SK-N-SH treated with all-trans-retinoic acid at 6 μM for 48 hours (cell line): ENCODE measurements at regions not wholly inside any gene's neighbourhood (a gene's known extent, or its start where the extent isn't known, plus 50 kb on each side); places are given as distances from the start of the nearest gene placed in this dataset.

Source experiments
- ATAC-seq: fragments of 200-7000 bp; cut with Tn5 transposase; 3 replicates; pipeline ENCODE4 v1.9.1; 2020; ENCODE audit warnings: mild to moderate bottlenecking, moderate library complexity
- ARNTL ChIP-seq: fragments of 450-650 bp; formaldehyde crosslinking; IDR thresholded peaks from 2 replicates; pipeline ENCODE4 v1.5.0; 2020; ENCODE audit warnings: low read depth, mild to moderate bottlenecking, moderate library complexity, borderline replicate concordance
- BACH2 ChIP-seq: fragments of 250-450 bp; sonication (Bioruptor Pico); IDR thresholded peaks from 2 replicates; pipeline ENCODE4 v1.9.0; 2021; ENCODE audit warnings: mild to moderate bottlenecking, borderline replicate concordance
- CSRNP3 ChIP-seq: fragments of 250-450 bp; sonication (Bioruptor Pico); IDR thresholded peaks from 2 replicates; pipeline ENCODE4 v1.5.1; 2021; ENCODE audit warnings: mild to moderate bottlenecking, moderate library complexity
- ESRRG ChIP-seq: fragments of 250-450 bp; sonication (Bioruptor Pico); IDR thresholded peaks from 2 replicates; pipeline ENCODE4 v1.6.1; 2021; ENCODE audit warnings: mild to moderate bottlenecking
- GLIS3 ChIP-seq: fragments of 250-450 bp; sonication (Bioruptor Pico); IDR thresholded peaks from 2 replicates; pipeline ENCODE4 v1.5.0; 2020; ENCODE audit warnings: mild to moderate bottlenecking, moderate library complexity
- ISL1 ChIP-seq: fragments of 250-450 bp; sonication (Bioruptor Pico); IDR thresholded peaks from 2 replicates; pipeline ENCODE4 v2.1.2; 2022; ENCODE audit warnings: mild to moderate bottlenecking, moderate library complexity
- OSR1 ChIP-seq: fragments of 250-450 bp; sonication (Bioruptor Pico); IDR thresholded peaks from 2 replicates; pipeline ENCODE4 v1.8.0; 2022; ENCODE audit warnings: moderate library complexity, mild to moderate bottlenecking, inconsistent platforms
- PATZ1 ChIP-seq: fragments of 250-450 bp; sonication (Bioruptor Pico); IDR thresholded peaks from 2 replicates; pipeline ENCODE4 v1.8.0; 2020; ENCODE audit warnings: mild to moderate bottlenecking, moderate library complexity, borderline replicate concordance
- PPARA ChIP-seq: fragments of 250-450 bp; sonication (Bioruptor Pico); IDR thresholded peaks from 2 replicates; pipeline ENCODE4 v1.5.0; 2020; ENCODE audit warnings: mild to moderate bottlenecking, borderline replicate concordance
- RARB ChIP-seq: fragments of 250-450 bp; sonication (Bioruptor Pico); IDR thresholded peaks from 2 replicates; pipeline ENCODE4 v1.8.0; 2021; ENCODE audit warnings: mild to moderate bottlenecking, moderate library complexity
- SNAI2 ChIP-seq: fragments of 250-450 bp; sonication (Bioruptor Pico); IDR thresholded peaks from 2 replicates; pipeline ENCODE4 v1.5.0; 2020; ENCODE audit warnings: mild to moderate bottlenecking, moderate library complexity
- TOX ChIP-seq: fragments of 250-450 bp; sonication (Bioruptor Pico); IDR thresholded peaks from 2 replicates; pipeline ENCODE4 v1.8.0; 2021; ENCODE audit warnings: mild to moderate bottlenecking, moderate library complexity, borderline replicate concordance
- TSHZ2 ChIP-seq: fragments of 250-450 bp; sonication (Bioruptor Pico); IDR thresholded peaks from 2 replicates; pipeline ENCODE4 v1.5.0; 2020; ENCODE audit warnings: mild to moderate bottlenecking, moderate library complexity
- ZC3H10 ChIP-seq: fragments of 250-450 bp; sonication (Bioruptor Pico); IDR thresholded peaks from 2 replicates; pipeline ENCODE4 v1.5.1; 2021; ENCODE audit warnings: mild to moderate bottlenecking, moderate library complexity
- ZFP3 ChIP-seq: fragments of 250-450 bp; sonication (Bioruptor Pico); IDR thresholded peaks from 2 replicates; pipeline ENCODE4 v1.5.0; 2020; ENCODE audit warnings: mild to moderate bottlenecking, moderate library complexity
- ZFP30 ChIP-seq: fragments of 450-650 bp; formaldehyde crosslinking; IDR thresholded peaks from 2 replicates; pipeline ENCODE4 v1.5.0; 2022; ENCODE audit warnings: mild to moderate bottlenecking, moderate library complexity
- ZNF565 ChIP-seq: fragments of 450-650 bp; formaldehyde crosslinking; conservative IDR thresholded peaks from 2 replicates; pipeline ENCODE4 v1.5.0; 2020; ENCODE audit warnings: low read depth, mild to moderate bottlenecking, moderate library complexity
- ZNF70 ChIP-seq: fragments of 450-650 bp; formaldehyde crosslinking; IDR thresholded peaks from 2 replicates; pipeline ENCODE4 v1.5.0; 2020; ENCODE audit warnings: mild to moderate bottlenecking, moderate library complexity
- ZNF8 ChIP-seq: fragments of 450-650 bp; formaldehyde crosslinking; IDR thresholded peaks from 2 replicates; pipeline ENCODE4 v1.5.0; 2020; ENCODE audit warnings: mild to moderate bottlenecking, moderate library complexity

GRCh38 chr4:65096630-65097029, 573.7 kb downstream of the EPHA5 start:
- TF ChIP-seq ZNF70 (CRISPR knock-in tag) (no peak), CSRNP3 (no peak), ESRRG (CRISPR knock-in tag) (no peak), ARNTL (CRISPR knock-in tag) (no peak), OSR1 (CRISPR knock-in tag) (no peak)

GRCh38 chr4:65089666-65090065, 580.6 kb downstream of the EPHA5 start:
- ATAC-seq: no peak
- TF ChIP-seq TOX (CRISPR knock-in tag) (no peak), ZFP30 (CRISPR knock-in tag) (no peak), ZNF565 (CRISPR knock-in tag) (no peak), CSRNP3 (no peak), ZC3H10 (CRISPR knock-in tag) (no peak), SNAI2 (CRISPR knock-in tag) (no peak), PATZ1 (CRISPR knock-in tag) (no peak), OSR1 (CRISPR knock-in tag) (no peak), RARB (no peak), ZNF70 (CRISPR knock-in tag) (no peak), ESRRG (CRISPR knock-in tag) (no peak)

More at GRCh38 chr4:65096630-65097029, 573.7 kb downstream of the EPHA5 start:
- ATAC-seq: no peak

GRCh38 chr4:65083076-65083475, 587.2 kb downstream of the EPHA5 start:
- TF ChIP-seq GLIS3 (CRISPR knock-in tag) (no peak), ZNF70 (CRISPR knock-in tag) (no peak), TSHZ2 (no peak), ZNF8 (CRISPR knock-in tag) (no peak), PATZ1 (CRISPR knock-in tag) (no peak), CSRNP3 (no peak), ZFP30 (CRISPR knock-in tag) (no peak), SNAI2 (CRISPR knock-in tag) (no peak)
- no peak for ATAC-seq

GRCh38 chr4:65071564-65071963, 598.7 kb downstream of the EPHA5 start:
- no peak for ATAC-seq
- TF ChIP-seq ARNTL (CRISPR knock-in tag) (no peak), PPARA (no peak), ZNF565 (CRISPR knock-in tag) (no peak), ISL1 (no peak), TSHZ2 (no peak), OSR1 (CRISPR knock-in tag) (no peak), BACH2 (CRISPR knock-in tag) (no peak), CSRNP3 (no peak), ZFP3 (CRISPR knock-in tag) (no peak), RARB (no peak)
